Smooth muscle cell (in vitro differentiated cells): ENCODE measurements at regions not wholly inside any gene's neighbourhood (a gene's known extent, or its start where the extent isn't known, plus 50 kb on each side); places are given as distances from the start of the nearest gene placed in this dataset.

Experiments
- DNase-seq: peaks from one replicate; lab custom pipeline; 2025; ENCODE audit not compliant: unreplicated experiment; lab: John Stamatoyannopoulos, UW
- H2AFZ ChIP-seq: fragments of 200-600 bp; sonication (generic); 2 replicates; pipeline ENCODE4 v1.6.0; 2016; ENCODE audit warnings: antibody characterized with exemption, low read depth, mild to moderate bottlenecking
- H3F3A ChIP-seq: fragments of 200-600 bp; sonication (generic); 2 replicates; pipeline ENCODE4 v1.6.0; 2017; ENCODE audit warnings: antibody characterized with exemption, low read depth
- H3K27ac ChIP-seq: fragments of 200-600 bp; sonication (generic); 2 replicates; pipeline ENCODE4 v1.5.1; 2016; ENCODE audit warnings: low read depth, mild to moderate bottlenecking
- H3K27me3 ChIP-seq: fragments of 200-600 bp; sonication (generic); 2 replicates; pipeline ENCODE4 v1.6.1; 2016; ENCODE audit warnings: low read depth, mild to moderate bottlenecking
- H3K36me3 ChIP-seq: fragments of 200-600 bp; sonication (generic); 2 replicates; pipeline ENCODE4 v1.5.1; 2016; ENCODE audit warnings: low read depth
- H3K4me1 ChIP-seq: fragments of 200-600 bp; sonication (generic); 2 replicates; pipeline ENCODE4 v1.5.1; 2016; ENCODE audit warnings: low read depth
- H3K4me2 ChIP-seq: fragments of 200-600 bp; sonication (generic); 2 replicates; pipeline ENCODE4 v1.6.0; 2016; ENCODE audit warnings: mild to moderate bottlenecking
- H3K4me3 ChIP-seq: fragments of 200-600 bp; sonication (generic); 2 replicates; pipeline ENCODE4 v1.5.1; 2016; ENCODE audit warnings: mild to moderate bottlenecking
- H3K79me2 ChIP-seq: fragments of 200-600 bp; sonication (generic); 2 replicates; pipeline ENCODE4 v1.6.0; 2016; ENCODE audit warnings: low read depth, mild to moderate bottlenecking
- H3K9ac ChIP-seq: fragments of 200-600 bp; sonication (generic); 2 replicates; pipeline ENCODE4 v1.6.0; 2016; ENCODE audit warnings: low read depth
- H3K9me3 ChIP-seq: fragments of 200-600 bp; sonication (generic); replicated peaks from 2 replicates; pipeline ENCODE4 v1.5.1; 2016; ENCODE audit warnings: low read depth
- H4K20me1 ChIP-seq: fragments of 200-600 bp; sonication (generic); 2 replicates; pipeline ENCODE4 v1.6.0; 2016; ENCODE audit warnings: low read depth
- whole genome bisulfite sequencing: methylation state at CpG from one replicate; pipeline ENCODE4 v1.1.7; 2016; ENCODE audit warnings: low lambda C conversion rate; 5-methylcytosine and 5-hydroxymethylcytosine counted together
- TF ChIP-seq, protein P1 (sequence below): fragments of 200-600 bp; sonication (generic); IDR thresholded peaks from 2 replicates; pipeline ENCODE4 v1.5.1; 2017; ENCODE audit warnings: borderline replicate concordance, mild to moderate bottlenecking, antibody characterized with exemption; ENCODE audit not compliant: insufficient read depth, poor library complexity, severe bottlenecking

DNA sequence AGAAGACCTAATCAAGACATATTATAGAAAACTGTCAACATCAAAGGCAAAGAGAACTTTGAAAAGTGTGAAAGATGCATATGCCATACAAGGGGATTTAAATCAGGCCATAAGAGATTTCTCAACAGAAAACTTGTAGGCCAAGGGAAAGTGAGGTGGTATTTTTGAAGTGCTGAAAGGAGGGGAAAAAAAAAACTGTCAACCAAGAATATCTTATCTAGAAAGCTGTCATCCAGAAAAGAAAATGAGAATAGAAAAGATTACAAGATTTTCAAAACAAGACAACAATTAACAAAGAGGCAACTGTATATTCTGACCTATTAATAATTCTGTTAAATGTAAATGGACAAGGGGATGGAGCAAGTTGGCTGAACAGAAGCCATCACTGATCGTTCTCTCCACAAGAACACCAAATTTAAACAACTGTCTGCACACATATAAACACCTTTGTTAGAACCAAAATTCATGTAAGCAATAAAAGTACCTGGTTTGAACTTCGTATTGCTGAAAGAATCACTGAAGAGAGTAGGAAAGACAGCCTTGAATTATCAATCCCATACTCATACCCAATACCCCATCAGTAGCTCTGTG, 880.1 kb upstream of the PCDH9 start:
- Histone ChIP-seq H3K4me2 (no peak overlapping the region), H3K27ac (no peak overlapping the region), H2AFZ (no peak overlapping the region), H3K79me2 (no peaks in the 10 kb centered on the region), H3K9ac (no peak overlapping the region), H3K4me3 (no peak overlapping the region), H3K9me3 (no peaks in the 10 kb centered on the region), H3K27me3 (no peaks in the 10 kb centered on the region), H3K4me1 (no peaks in the 10 kb centered on the region), H3F3A (no peaks in the 10 kb centered on the region), H4K20me1 (no peaks in the 10 kb centered on the region), H3K36me3 (no peaks in the 10 kb centered on the region)
- WGBS: 85% methylated on average over 2 of the region's 2 CpGs
- TF ChIP-seq, protein P1, sequence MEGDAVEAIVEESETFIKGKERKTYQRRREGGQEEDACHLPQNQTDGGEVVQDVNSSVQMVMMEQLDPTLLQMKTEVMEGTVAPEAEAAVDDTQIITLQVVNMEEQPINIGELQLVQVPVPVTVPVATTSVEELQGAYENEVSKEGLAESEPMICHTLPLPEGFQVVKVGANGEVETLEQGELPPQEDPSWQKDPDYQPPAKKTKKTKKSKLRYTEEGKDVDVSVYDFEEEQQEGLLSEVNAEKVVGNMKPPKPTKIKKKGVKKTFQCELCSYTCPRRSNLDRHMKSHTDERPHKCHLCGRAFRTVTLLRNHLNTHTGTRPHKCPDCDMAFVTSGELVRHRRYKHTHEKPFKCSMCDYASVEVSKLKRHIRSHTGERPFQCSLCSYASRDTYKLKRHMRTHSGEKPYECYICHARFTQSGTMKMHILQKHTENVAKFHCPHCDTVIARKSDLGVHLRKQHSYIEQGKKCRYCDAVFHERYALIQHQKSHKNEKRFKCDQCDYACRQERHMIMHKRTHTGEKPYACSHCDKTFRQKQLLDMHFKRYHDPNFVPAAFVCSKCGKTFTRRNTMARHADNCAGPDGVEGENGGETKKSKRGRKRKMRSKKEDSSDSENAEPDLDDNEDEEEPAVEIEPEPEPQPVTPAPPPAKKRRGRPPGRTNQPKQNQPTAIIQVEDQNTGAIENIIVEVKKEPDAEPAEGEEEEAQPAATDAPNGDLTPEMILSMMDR: no peak
- DNase-seq: no peak

DNA sequence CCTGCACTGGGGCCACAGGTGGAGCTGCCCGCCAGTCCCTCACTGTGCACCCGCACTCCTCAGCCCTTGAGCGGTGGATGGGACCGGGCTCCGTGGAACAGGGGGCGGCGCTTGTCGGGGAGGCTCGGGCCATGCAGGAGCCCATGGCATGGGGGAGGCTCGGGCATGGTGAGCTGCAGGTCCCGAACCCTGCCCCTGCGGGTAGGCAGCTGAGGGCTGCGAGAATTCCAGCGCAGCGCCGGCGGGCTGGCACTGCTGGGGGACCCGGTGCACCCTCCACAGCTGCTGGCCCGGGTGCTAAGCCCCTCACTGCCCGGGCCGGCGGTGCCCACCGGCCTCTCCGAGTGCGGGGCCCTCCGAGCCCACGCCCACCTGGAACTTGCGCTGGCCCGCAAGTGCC, 877.5 kb upstream of the PCDH9 start:
- WGBS: 98% methylated on average over 20 of the region's 29 CpGs
- H3K27ac ChIP-seq: no peak overlapping the region
- no peaks in the 10 kb centered on the region for H3K79me2 ChIP-seq
- no peak overlapping the region for H3K4me3 ChIP-seq
- H3K27me3 ChIP-seq: no peaks in the 10 kb centered on the region
- H3F3A ChIP-seq: no peaks in the 10 kb centered on the region
- no peak for DNase-seq
- H3K9ac ChIP-seq: no peak overlapping the region
- no peaks in the 10 kb centered on the region for H3K9me3 ChIP-seq
- H3K36me3 ChIP-seq: no peaks in the 10 kb centered on the region
- no peaks in the 10 kb centered on the region for H3K4me1 ChIP-seq
- H3K4me2 ChIP-seq: no peak overlapping the region
- TF ChIP-seq, protein P1: no peak
- H4K20me1 ChIP-seq: no peaks in the 10 kb centered on the region
- H2AFZ ChIP-seq: no peak overlapping the region

DNA sequence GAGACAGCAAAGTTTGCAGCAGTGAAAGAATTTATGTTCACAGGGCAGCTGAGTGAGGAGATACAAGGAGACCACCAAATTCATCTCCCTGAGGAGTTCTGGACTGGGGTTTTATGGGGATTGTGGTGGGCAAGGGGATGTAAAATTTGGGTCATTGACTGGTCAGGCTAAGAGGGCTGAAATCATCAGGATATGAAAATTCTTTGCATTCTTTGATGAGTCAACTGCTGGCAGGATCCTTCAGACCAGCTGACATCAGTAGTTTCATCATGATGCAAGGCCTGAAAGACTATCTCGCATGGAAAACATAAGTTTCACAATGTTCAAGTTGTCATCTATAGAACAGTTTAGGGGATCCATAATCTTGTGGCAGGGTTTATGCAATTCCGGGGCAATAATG, 869.5 kb upstream of the PCDH9 start:
- DNase-seq: no peak
- WGBS: 67% methylated on average over 2 of the region's 2 CpGs
- no peak overlapping the region for H3K27ac ChIP-seq
- no peaks in the 10 kb centered on the region for H3K4me1 ChIP-seq
- no peak overlapping the region for H3K9ac ChIP-seq
- no peak overlapping the region for H3K4me2 ChIP-seq
- no peak overlapping the region for H2AFZ ChIP-seq
- no peaks in the 10 kb centered on the region for H3K36me3 ChIP-seq
- no peaks in the 10 kb centered on the region for H3K27me3 ChIP-seq
- H3K79me2 ChIP-seq: no peaks in the 10 kb centered on the region
- H4K20me1 ChIP-seq: no peaks in the 10 kb centered on the region
- no peak overlapping the region for H3K4me3 ChIP-seq
- H3F3A ChIP-seq: no peaks in the 10 kb centered on the region
- TF ChIP-seq, protein P1: no peak
- H3K9me3 ChIP-seq: no peaks in the 10 kb centered on the region

DNA sequence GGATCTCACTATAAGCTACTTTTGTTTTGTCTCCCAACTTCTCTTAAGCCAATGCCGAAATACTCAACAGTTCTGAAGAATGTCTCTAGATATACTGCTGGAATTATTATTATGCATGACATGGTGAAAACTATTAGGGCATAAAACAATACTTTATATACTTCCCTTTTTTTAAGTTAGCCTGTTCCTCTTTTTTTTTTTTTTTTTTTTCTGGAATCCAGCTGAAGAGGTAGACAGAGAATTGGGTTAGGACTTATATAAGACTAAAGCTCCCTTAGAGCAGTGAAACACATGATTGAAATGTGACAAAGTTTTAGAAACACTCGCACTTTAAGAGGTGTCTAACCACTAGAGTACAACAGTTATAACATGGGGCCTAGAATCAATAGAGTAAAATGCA, 850.9 kb upstream of the PCDH9 start:
- DNase-seq: no peak
- 92% methylated on average over 2 of the region's 2 CpGs for WGBS
- Histone ChIP-seq H3K4me2 (no peak overlapping the region), H3K79me2 (no peaks in the 10 kb centered on the region), H3K4me3 (no peak overlapping the region), H3K27ac (no peak overlapping the region), H3K36me3 (no peaks in the 10 kb centered on the region), H3K9ac (no peak overlapping the region), H3K9me3 (no peaks in the 10 kb centered on the region), H2AFZ (no peak overlapping the region), H3K4me1 (no peaks in the 10 kb centered on the region), H4K20me1 (no peaks in the 10 kb centered on the region), H3K27me3 (no peaks in the 10 kb centered on the region), H3F3A (no peaks in the 10 kb centered on the region)
- TF ChIP-seq, protein P1: no peak
